HUDEP-2 (cell line): ENCODE measurements at regions not wholly inside any gene's neighbourhood (a gene's known extent, or its start where the extent isn't known, plus 50 kb on each side); places are given as distances from the start of the nearest gene placed in this dataset.
A peak's percentile ranks its signal among the peaks of the same experiment; 100 is the strongest.
"Not testable (repeated sequence)": the region's sequence is repeated elsewhere in the genome, so short reads cannot be mapped to it uniquely, and the experiment has no call there.

Experiments
- DNase-seq, 76 experiments: peaks; one replicate each; lab custom pipeline; 2025; ENCODE audit not compliant: unreplicated experiment in 76 of 76; lab: John Stamatoyannopoulos, UW

- no peak for DNase-seq
Observed at GRCh38 chr12:84506282-84506681, 406.3 kb downstream of the SLC6A15 start.

GRCh38 chr12:84502907-84503787, 409.5 kb downstream of the SLC6A15 start:
- peak in 11 of 76 experiments; percentile 0 to 39 (median 24) for DNase-seq

- no peak for DNase-seq
Observed at GRCh38 chr12:84502180-84502860, 410.3 kb downstream of the SLC6A15 start.

GRCh38 chr12:84497819-84498218, 414.8 kb downstream of the SLC6A15 start:
- peak in 3 of 76 experiments; percentile 4 to 5 (median 4) for DNase-seq

- DNase-seq: no peak
Observed at GRCh38 chr12:84495711-84496110, 416.9 kb downstream of the SLC6A15 start.

- DNase-seq: no peak
Observed at GRCh38 chr12:84492351-84492883, 420.2 kb downstream of the SLC6A15 start.

- DNase-seq: no peak
Observed at GRCh38 chr12:84484798-84485197, 427.8 kb downstream of the SLC6A15 start.

GRCh38 chr12:84480803-84481202, 431.8 kb downstream of the SLC6A15 start:
- no peak for DNase-seq

GRCh38 chr12:84470361-84470760, 442.2 kb downstream of the SLC6A15 start:
- no peak for DNase-seq

GRCh38 chr12:84464616-84465015, 448.0 kb downstream of the SLC6A15 start:
- DNase-seq: no peak

- no peak for DNase-seq
Observed at GRCh38 chr12:84463741-84464495, 448.7 kb downstream of the SLC6A15 start.

- DNase-seq: no peak
Observed at GRCh38 chr12:84455598-84455997, 457.0 kb downstream of the SLC6A15 start.

- DNase-seq: not testable (repeated sequence)
Observed at GRCh38 chr12:84446478-84446877, 466.1 kb downstream of the SLC6A15 start.

GRCh38 chr12:84436134-84436533, 476.5 kb downstream of the SLC6A15 start:
- no peak for DNase-seq

GRCh38 chr12:84435682-84436081, 476.9 kb downstream of the SLC6A15 start:
- DNase-seq: no peak

- no peak for DNase-seq
Observed at GRCh38 chr12:84422340-84422739, 490.3 kb downstream of the SLC6A15 start.

GRCh38 chr12:84421103-84421502, 491.5 kb downstream of the SLC6A15 start:
- no peak for DNase-seq

- no peak for DNase-seq
Observed at GRCh38 chr12:84416626-84417025, 496.0 kb downstream of the SLC6A15 start.

- DNase-seq: no peak
Observed at GRCh38 chr12:84415946-84416345, 496.7 kb downstream of the SLC6A15 start.

- no peak for DNase-seq
Observed at GRCh38 chr12:84413656-84414055, 498.9 kb downstream of the SLC6A15 start.

- DNase-seq: no peak
Observed at GRCh38 chr12:84412226-84412625, 500.4 kb downstream of the SLC6A15 start.
